ENCODE measurements at regions not wholly inside any gene's neighbourhood (a gene's known extent, or its start where the extent isn't known, plus 50 kb on each side); places are given as distances from the start of the nearest gene placed in this dataset.
"Not testable (repeated sequence)": the region's sequence is repeated elsewhere in the genome, so short reads cannot be mapped to it uniquely, and the experiment has no call there.

DNA sequence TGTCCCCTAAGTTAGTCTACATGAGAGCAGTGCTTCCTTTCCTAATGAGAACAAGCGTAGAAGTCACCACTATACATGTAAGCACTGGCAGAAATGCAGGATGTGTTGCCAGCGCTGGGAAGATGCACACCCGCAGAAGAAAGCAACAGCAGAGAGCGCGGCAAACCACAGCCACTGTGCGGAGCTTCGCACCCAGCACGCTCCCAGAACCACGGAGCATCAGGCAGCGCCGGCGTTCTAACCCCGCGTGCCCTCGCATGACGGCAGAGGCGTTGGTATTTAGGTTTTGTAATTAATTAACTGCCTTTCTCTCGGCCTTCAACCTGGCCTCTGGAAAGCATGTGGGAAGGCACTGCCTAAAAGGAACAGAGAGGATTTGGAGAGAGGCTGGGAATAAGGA lies 69.1 kb downstream of the OLIG1 start:
- Histone ChIP-seq H3K4me1 (no peaks in the 10 kb centered on the region), H3K27me3 (ENCODE audit: control insufficient read depth, insufficient read depth, low read length) (no peaks in the 10 kb centered on the region), H3K4me3 (ENCODE audit: low read depth, low read length) (no peak overlapping the region), H3K4me2 (ENCODE audit: low read length) (no peak overlapping the region), H3K9ac (no peak overlapping the region), H3K27ac (no peak overlapping the region), H3K9me3 (ENCODE audit: control insufficient read depth, low read length) (no peaks in the 10 kb centered on the region), H3K36me3 (ENCODE audit: control insufficient read depth, insufficient read depth, low read length) (no peaks in the 10 kb centered on the region), H3K79me2 (no peaks in the 10 kb centered on the region), H2AFZ (no peak overlapping the region)
- TF ChIP-seq CTCF (IDR thresholded peaks at IDR 0.05), result no peak

GRCh38 chr21:33140288-33140687 lies 70.3 kb downstream of the OLIG1 start:
- H3K27ac ChIP-seq, result no peak overlapping the region

GRCh38 chr21:33146467-33146866 lies 76.5 kb downstream of the OLIG1 start:
- no peaks in the 10 kb centered on the region for H3K79me2 ChIP-seq
- no peak overlapping the region for H3K27ac ChIP-seq
- no peak overlapping the region for H3K4me3 ChIP-seq (ENCODE audit: low read depth, low read length)
- no peak overlapping the region for H3K4me2 ChIP-seq (ENCODE audit: low read length)
- no peaks in the 10 kb centered on the region for H3K27me3 ChIP-seq (ENCODE audit: control insufficient read depth, insufficient read depth, low read length)
- no peak for TF ChIP-seq CTCF (IDR thresholded peaks at IDR 0.05)
- no peak overlapping the region for H2AFZ ChIP-seq
- H3K9me3 ChIP-seq (ENCODE audit: control insufficient read depth, low read length), result no peaks in the 10 kb centered on the region
- no peaks in the 10 kb centered on the region for H3K36me3 ChIP-seq (ENCODE audit: control insufficient read depth, insufficient read depth, low read length)
- H3K4me1 ChIP-seq, result no peaks in the 10 kb centered on the region
- H3K9ac ChIP-seq, result no peak overlapping the region

More at GRCh38 chr21:33140288-33140687, 70.3 kb downstream of the OLIG1 start:
- Histone ChIP-seq H3K4me1 (no peaks in the 10 kb centered on the region), H2AFZ (no peak overlapping the region), H3K36me3 (ENCODE audit: control insufficient read depth, insufficient read depth, low read length) (no peaks in the 10 kb centered on the region), H3K27me3 (ENCODE audit: control insufficient read depth, insufficient read depth, low read length) (no peaks in the 10 kb centered on the region), H3K4me3 (ENCODE audit: low read depth, low read length) (no peak overlapping the region), H3K9ac (no peak overlapping the region), H3K4me2 (ENCODE audit: low read length) (no peak overlapping the region), H3K9me3 (ENCODE audit: control insufficient read depth, low read length) (no peaks in the 10 kb centered on the region), H3K79me2 (no peaks in the 10 kb centered on the region)
- TF ChIP-seq CTCF (IDR thresholded peaks at IDR 0.05), result no peak

DNA sequence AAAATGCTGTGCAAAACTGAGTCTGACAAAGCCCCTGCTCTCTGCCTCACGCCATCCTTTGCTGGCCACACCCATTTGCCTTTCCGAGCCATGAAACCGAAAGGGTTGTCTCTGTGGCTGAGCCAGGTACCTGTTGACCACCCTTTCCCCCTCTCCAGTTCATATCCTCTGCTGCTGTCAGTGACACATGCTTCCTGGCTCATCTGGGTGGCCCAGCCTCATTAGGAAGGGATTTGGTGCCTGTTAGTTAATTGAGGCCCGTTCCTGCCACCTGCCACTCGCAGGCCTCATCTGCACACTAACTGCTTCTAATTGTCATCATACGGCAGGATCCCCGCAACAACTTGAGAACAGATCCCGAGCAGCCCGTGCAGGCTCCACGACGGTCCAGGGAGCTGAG lies 79.2 kb downstream of the OLIG1 start:
- H2AFZ ChIP-seq, result no peak overlapping the region
- no peaks in the 10 kb centered on the region for H3K36me3 ChIP-seq (ENCODE audit: control insufficient read depth, insufficient read depth, low read length)
- H3K4me2 ChIP-seq (ENCODE audit: low read length), result no peak overlapping the region
- no peaks in the 10 kb centered on the region for H3K27me3 ChIP-seq (ENCODE audit: control insufficient read depth, insufficient read depth, low read length)
- TF ChIP-seq CTCF (IDR thresholded peaks at IDR 0.05), result no peak
- H3K27ac ChIP-seq, result no peak overlapping the region
- H3K4me1 ChIP-seq, result no peaks in the 10 kb centered on the region
- no peaks in the 10 kb centered on the region for H3K9me3 ChIP-seq (ENCODE audit: control insufficient read depth, low read length)
- no peaks in the 10 kb centered on the region for H3K79me2 ChIP-seq
- no peak overlapping the region for H3K9ac ChIP-seq
- H3K4me3 ChIP-seq (ENCODE audit: low read depth, low read length), result no peak overlapping the region

- H3K4me2 ChIP-seq (ENCODE audit: low read length); H3K4me3 ChIP-seq (ENCODE audit: low read depth, low read length); H3K79me2 ChIP-seq; H3K9me3 ChIP-seq (ENCODE audit: control insufficient read depth, low read length); H3K27me3 ChIP-seq (ENCODE audit: control insufficient read depth, insufficient read depth, low read length); H3K27ac ChIP-seq; H3K4me1 ChIP-seq; H2AFZ ChIP-seq; H3K9ac ChIP-seq; H3K36me3 ChIP-seq (ENCODE audit: control insufficient read depth, insufficient read depth, low read length): not testable (repeated sequence)
Measured at GRCh38 chr21:33150968-33151367, 78.8 kb upstream of the IFNAR2 start.

Measured in parathyroid adenoma (tissue), 2 donors.